Ascending aorta (tissue), 2 donors: ENCODE measurements at regions not wholly inside any gene's neighbourhood (a gene's known extent, or its start where the extent isn't known, plus 50 kb on each side); places are given as distances from the start of the nearest gene placed in this dataset.
"Not testable (repeated sequence)": the region's sequence is repeated elsewhere in the genome, so short reads cannot be mapped to it uniquely, and the experiment has no call there.

ENCODE experiments used
- DNase-seq, 2 donors: peaks; one replicate each; pipeline ENCODE4 v3.0.0-alpha.2; 2019; ENCODE audit warnings: low spot score in 2 of 2
- H3K27ac ChIP-seq, 2 donors: fragments of 200-600 bp; sonication (generic); one replicate each; pipeline ENCODE4 v1.5.1; 2016 to 2017; ENCODE audit warnings: mild to moderate bottlenecking in 1 of 2
- H3K27me3 ChIP-seq: fragments of 200-600 bp; sonication (generic); one replicate; pipeline ENCODE4 v1.5.1; 2017
- H3K36me3 ChIP-seq, 2 donors: fragments of 200-600 bp; sonication (generic); one replicate each; pipeline ENCODE4 v1.5.1; 2016
- H3K4me1 ChIP-seq, 2 donors: fragments of 200-600 bp; sonication (generic); one replicate each; pipeline ENCODE4 v1.5.1; 2016 to 2017; ENCODE audit warnings: mild to moderate bottlenecking in 1 of 2
- H3K4me3 ChIP-seq, 2 donors: fragments of 200-600 bp; sonication (generic); one replicate each; pipeline ENCODE4 v1.5.1; 2016 to 2017; ENCODE audit warnings: mild to moderate bottlenecking in 1 of 2
- H3K9me3 ChIP-seq, 2 donors: fragments of 200-600 bp; sonication (generic); one replicate each; pipeline ENCODE4 v1.5.1; 2016
- intact Hi-C: fragments of 100-400 bp; cut with DNase I; formaldehyde crosslinking; loops from one replicate; pipeline ENCODE4 v1.15.1; 2023
- TF ChIP-seq, protein P1 (sequence below), 3 experiments: fragments of 200-600 bp in 2 of 3; fragments of 450-650 bp in 1 of 3; sonication (generic) in 2 of 3; IDR thresholded peaks; one replicate each; pipeline ENCODE4 v1.5.1; 2016 to 2019; ENCODE audit warnings: antibody characterized with exemption in 3 of 3, mild to moderate bottlenecking in 1 of 3, moderate library complexity in 1 of 3

DNA sequence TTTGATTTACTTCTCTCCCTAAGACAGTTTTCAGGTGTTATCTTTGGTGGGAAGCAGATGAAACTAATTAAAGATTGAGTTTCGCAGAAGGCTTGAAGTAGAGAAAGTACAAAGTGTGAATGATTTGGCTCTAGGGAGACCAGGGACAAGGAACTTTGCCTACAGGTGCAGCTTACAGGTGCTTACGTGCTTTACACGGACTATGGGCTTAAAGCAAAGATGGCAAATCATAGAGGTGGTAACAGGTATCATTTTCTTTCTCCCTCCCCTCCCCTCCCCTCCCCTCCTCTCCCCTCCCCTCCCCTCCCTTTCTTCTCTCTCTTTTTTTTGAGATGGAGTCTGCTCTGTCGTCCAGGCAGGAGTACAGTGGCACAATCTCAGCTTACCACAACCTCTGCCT is 136.3 kb downstream of the SLC35B3 start:
- no peaks in the 10 kb centered on the region for H3K27me3 ChIP-seq
- H3K9me3 ChIP-seq, result no peaks in the 10 kb centered on the region
- no peaks in the 10 kb centered on the region for H3K36me3 ChIP-seq
- TF ChIP-seq, protein P1, sequence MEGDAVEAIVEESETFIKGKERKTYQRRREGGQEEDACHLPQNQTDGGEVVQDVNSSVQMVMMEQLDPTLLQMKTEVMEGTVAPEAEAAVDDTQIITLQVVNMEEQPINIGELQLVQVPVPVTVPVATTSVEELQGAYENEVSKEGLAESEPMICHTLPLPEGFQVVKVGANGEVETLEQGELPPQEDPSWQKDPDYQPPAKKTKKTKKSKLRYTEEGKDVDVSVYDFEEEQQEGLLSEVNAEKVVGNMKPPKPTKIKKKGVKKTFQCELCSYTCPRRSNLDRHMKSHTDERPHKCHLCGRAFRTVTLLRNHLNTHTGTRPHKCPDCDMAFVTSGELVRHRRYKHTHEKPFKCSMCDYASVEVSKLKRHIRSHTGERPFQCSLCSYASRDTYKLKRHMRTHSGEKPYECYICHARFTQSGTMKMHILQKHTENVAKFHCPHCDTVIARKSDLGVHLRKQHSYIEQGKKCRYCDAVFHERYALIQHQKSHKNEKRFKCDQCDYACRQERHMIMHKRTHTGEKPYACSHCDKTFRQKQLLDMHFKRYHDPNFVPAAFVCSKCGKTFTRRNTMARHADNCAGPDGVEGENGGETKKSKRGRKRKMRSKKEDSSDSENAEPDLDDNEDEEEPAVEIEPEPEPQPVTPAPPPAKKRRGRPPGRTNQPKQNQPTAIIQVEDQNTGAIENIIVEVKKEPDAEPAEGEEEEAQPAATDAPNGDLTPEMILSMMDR (IDR thresholded peaks at IDR 0.05), result no peak
- no peak for DNase-seq
- H3K27ac ChIP-seq, result no peak overlapping the region
- no peak overlapping the region for H3K4me3 ChIP-seq
- H3K4me1 ChIP-seq, result no peaks in the 10 kb centered on the region
- intact Hi-C loops, result no loop called here

DNA sequence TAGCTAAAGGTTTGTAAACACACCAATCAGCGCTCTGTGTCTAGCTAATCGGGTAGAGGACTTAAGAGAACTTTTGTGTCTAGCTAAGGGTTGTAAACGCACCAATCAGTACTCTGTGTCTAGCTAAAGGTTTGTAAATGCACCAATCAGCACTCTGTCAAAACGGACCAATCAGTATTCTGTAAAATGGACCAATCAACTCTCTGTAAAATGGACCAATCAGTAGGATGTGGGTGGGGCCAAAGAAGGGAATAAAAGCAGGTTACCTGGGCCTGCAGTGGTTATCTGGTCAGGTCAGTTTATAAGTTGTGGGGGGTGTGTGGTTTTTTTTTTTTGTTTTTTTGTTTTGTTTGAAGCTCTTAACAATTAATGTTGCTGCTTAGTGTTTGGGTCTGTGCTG is 152.4 kb downstream of the SLC35B3 start:
- H3K27ac ChIP-seq, H3K4me3 ChIP-seq, H3K36me3 ChIP-seq, H3K9me3 ChIP-seq, H3K4me1 ChIP-seq, DNase-seq, intact Hi-C loops, H3K27me3 ChIP-seq: not testable (repeated sequence)

DNA sequence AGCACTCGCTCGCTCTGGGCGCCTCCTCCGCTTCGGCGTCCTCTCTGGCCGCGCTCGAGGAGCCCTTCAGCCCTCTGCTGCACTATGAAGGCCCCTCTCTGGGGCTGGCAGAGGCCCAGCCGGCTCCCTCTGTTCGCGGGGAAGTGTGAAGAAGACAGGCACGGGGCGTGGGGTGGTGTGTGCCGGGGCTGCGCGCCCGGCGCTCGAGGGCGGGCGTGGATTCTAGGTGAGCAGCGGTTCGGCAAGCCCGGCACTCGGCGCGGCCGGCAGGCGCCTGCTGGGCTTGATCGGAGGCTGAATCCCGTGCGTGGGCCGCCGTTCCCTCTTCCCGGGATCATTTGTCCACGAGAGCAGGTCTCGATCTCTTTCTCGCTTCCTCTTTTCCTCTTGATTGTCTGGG is 153.0 kb downstream of the SLC35B3 start:
- H3K27ac ChIP-seq, result no peak overlapping the region
- no peaks in the 10 kb centered on the region for H3K36me3 ChIP-seq
- H3K27me3 ChIP-seq, result no peaks in the 10 kb centered on the region
- no peak for DNase-seq
- H3K9me3 ChIP-seq, result no peaks in the 10 kb centered on the region
- intact Hi-C loops, result no loop called here
- no peak overlapping the region for H3K4me3 ChIP-seq
- TF ChIP-seq, protein P1 (IDR thresholded peaks at IDR 0.05), result no peak
- H3K4me1 ChIP-seq, result no peaks in the 10 kb centered on the region

DNA sequence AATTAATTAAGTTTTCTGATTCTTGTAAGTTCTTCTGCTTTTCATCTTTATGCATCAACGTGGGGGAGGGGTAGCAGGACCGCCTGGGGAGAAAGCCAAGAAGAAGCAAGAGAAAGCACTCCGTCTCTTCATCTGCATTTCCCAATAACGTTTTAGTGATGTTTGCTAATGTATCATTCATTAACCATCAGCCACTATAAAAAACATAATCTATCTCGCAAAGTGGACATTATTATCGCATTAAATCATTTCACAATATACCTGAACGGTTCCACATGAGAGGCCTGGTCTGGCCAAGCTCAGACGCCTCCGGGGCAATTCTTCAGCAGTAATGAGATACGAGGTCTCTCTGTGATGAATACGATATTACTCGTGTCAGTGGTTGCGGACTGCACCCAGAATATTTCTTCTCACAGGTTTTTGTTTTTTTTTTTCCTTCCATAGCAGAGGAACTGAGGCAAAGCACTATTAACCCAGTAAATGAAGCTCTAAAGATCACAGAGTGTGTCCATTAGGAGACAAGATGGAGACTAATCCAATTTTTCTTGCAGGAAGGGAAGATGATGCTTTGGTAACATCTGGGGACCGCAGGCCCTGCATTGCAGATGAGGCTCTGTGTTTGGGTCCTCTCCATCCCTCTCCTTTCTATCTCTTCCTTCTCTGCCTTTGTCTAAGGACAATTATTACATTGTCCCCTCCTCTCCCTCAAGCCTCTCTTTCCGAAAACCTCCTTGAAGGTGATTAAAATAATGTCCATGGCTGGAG is 156.1 kb downstream of the SLC35B3 start:
- no peak overlapping the region for H3K27ac ChIP-seq
- no peaks in the 10 kb centered on the region for H3K36me3 ChIP-seq
- no peaks in the 10 kb centered on the region for H3K4me1 ChIP-seq
- DNase-seq, result no peak
- H3K4me3 ChIP-seq, result no peak overlapping the region
- intact Hi-C loops, result no loop called here
- no peaks in the 10 kb centered on the region for H3K9me3 ChIP-seq
- TF ChIP-seq, protein P1 (IDR thresholded peaks at IDR 0.05), result no peak
- H3K27me3 ChIP-seq, result no peaks in the 10 kb centered on the region

DNA sequence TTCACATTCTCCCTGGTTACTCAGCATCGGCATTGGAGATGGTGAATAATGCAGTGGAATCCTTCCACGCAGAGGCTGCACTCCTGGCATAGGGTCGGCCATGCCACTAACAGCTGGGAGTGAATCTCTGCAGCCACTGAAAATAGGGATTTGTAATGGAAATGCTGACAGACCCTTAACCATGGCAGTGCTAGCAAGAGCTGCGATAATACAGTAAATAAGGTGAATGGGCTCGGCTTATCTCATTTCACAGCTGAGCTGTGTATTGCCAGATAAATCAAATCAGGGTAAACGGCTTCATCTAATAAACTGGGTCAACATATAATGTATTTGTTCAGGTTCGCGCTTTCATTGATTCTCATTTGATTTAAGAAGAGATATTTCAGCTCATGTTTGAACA is 156.8 kb downstream of the SLC35B3 start:
- intact Hi-C loops, result no loop called here
- TF ChIP-seq, protein P1 (IDR thresholded peaks at IDR 0.05), result no peak
- no peaks in the 10 kb centered on the region for H3K9me3 ChIP-seq
- H3K4me3 ChIP-seq, result no peak overlapping the region
- H3K4me1 ChIP-seq, result no peaks in the 10 kb centered on the region
- no peak for DNase-seq
- no peak overlapping the region for H3K27ac ChIP-seq
- no peaks in the 10 kb centered on the region for H3K36me3 ChIP-seq
- H3K27me3 ChIP-seq, result no peaks in the 10 kb centered on the region

DNA sequence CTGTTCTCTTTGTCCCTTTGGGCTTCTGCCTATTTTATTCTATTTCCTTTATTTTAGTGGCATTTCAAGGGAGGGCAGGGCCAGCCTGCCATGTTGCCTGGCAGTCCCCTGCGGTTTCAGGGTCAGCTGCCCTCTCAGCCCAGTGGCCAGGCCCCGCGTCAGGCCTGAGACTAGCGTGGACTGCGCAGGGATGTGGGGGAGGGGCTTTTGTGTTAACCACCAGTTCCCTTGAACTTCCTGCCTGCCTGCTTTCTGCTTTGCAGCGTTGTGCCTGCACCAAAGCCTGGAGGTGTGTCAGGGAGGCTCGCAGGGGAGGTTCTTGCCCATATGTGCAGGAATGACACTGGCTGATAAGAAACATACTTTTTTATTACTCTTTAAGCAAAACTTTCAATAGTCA is 157.6 kb downstream of the SLC35B3 start:
- no peaks in the 10 kb centered on the region for H3K27me3 ChIP-seq
- H3K9me3 ChIP-seq, result no peaks in the 10 kb centered on the region
- H3K4me1 ChIP-seq, result no peaks in the 10 kb centered on the region
- DNase-seq, result no peak
- no peak overlapping the region for H3K27ac ChIP-seq
- TF ChIP-seq, protein P1 (IDR thresholded peaks at IDR 0.05), result no peak
- no peaks in the 10 kb centered on the region for H3K36me3 ChIP-seq
- intact Hi-C loops, result no loop called here
- no peak overlapping the region for H3K4me3 ChIP-seq
